ENCODE measurements at regions not wholly inside any gene's neighbourhood (a gene's known extent, or its start where the extent isn't known, plus 50 kb on each side); places are given as distances from the start of the nearest gene placed in this dataset.

DNA sequence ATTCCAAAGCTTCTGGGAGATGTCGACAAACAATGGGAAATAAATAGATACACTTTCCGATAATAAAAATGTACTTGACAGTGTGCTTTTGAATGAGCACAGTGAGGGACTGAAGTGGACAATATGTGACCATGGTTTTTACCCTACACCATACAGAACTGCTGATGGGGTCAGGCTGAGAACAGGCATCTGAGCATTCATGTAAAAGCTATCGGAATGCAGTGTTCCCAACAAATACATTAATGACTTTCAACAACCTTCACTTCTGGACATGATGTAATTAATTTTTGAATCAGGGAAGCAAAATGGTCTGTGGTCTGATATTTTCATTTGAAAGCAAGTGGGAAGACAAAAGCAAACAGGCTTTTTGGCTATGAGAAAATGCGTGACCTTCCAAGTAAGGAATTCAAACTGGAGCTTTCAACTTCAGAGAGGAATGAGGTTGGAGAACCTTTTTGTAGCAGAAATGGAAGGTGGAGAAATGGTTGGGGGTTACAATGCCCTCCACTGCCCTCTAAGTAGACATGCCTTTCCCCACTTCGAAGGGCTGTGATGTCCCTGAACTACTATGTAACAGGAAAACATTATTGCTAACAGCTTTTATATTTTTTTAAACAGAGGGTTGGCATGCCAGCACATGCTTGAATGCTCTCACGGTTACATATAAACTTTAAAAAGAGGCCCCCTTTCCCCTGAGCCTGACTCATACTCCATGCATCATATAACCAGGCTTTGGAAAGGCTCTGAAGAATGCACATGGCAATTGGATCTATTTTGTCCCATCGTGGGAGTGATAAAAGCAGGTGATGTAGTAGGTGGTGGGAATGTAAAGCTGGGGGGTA is 203.5 kb upstream of the CITED2 start:
- intact Hi-C loops (cut with micrococcal nuclease): no loop called here

DNA sequence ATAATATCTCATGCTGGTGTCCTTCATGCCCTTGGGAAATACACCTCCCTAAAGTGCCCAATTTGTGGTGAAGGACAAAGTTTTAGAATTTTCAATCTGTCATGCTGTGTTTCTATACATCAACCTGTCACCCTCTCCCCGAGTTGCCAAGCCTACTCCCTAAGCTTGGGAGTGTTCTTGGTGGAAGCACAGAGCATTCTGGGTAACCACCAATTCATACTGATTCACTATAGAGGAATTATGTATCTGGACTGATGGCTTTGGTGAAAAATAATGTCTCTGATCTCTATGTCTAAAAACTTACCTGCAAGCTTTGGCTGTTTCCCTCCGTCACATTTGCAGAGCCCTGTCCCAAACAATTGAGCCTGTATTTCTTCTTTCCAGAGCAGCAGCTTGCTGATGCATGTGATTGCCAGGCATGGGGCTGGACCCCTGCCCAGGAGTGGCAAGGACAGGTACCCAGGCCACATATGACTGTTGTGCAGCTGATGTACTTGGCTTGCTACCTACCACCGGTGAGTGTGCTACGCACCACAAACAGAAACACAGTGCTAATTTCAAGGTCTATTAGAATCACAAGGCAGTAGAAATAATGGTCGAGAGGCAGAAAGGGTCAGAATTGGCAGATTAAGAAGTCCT is 202.8 kb upstream of the CITED2 start:
- intact Hi-C loops (cut with micrococcal nuclease): no loop called here

DNA sequence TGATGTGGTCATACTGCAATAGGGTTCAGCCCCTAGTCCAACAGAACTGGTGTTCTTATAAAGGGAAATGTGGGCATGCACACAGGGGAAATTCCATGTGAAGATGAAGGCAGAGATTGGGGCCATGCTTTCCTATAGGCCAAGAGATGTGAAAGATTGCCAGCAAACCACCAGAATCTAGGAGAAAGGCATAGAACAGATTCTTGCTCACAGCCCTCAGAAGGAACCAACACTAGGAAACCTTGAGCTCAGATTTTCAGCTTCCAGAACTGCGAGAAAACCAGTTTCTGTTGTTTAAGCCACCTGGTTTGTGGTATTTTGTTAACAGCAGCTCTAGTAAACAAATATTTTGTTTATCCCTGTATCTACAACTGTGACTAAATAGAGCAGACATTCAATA is 197.6 kb upstream of the CITED2 start:
- intact Hi-C loops (cut with micrococcal nuclease): no loop called here

DNA sequence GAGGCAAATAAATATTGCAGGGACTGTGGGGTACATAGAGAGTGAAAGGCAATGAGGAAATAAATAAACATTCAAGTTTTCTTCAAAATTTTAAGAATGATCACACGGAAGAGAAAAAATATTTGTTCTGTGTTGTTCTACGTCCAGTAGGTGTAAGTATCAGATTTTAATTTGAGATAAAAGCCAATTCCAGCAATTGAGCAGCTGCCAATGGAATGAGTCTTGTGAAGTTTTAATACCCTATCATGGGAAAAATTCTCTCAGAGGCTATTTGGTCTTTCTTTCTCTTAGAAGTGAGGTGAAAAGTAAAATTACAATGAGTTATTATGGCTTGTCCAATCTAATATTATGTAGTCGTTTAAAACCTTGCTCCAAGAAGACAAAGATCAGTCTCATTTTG is 195.7 kb upstream of the CITED2 start:
- intact Hi-C loops (cut with micrococcal nuclease): no loop called here

DNA sequence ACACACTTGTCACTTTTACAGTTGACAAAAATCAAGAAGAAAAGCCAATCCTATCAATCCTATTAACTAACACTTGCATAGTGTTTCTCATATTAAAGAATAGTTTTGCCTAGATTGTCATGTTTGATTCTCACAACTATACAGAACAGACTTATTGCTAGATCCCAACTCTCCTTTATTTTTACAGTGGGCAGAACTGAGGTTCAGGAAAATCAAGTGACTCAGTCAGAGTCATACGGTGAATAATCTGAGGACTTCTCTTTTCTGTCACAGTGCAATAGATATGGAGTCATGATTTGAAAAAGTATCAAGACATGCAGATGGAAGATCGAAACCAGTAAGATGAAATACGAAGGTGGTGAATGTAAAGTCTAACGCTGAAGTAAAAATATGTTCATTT is 195.1 kb upstream of the CITED2 start:
- intact Hi-C loops (cut with micrococcal nuclease): no loop called here

DNA sequence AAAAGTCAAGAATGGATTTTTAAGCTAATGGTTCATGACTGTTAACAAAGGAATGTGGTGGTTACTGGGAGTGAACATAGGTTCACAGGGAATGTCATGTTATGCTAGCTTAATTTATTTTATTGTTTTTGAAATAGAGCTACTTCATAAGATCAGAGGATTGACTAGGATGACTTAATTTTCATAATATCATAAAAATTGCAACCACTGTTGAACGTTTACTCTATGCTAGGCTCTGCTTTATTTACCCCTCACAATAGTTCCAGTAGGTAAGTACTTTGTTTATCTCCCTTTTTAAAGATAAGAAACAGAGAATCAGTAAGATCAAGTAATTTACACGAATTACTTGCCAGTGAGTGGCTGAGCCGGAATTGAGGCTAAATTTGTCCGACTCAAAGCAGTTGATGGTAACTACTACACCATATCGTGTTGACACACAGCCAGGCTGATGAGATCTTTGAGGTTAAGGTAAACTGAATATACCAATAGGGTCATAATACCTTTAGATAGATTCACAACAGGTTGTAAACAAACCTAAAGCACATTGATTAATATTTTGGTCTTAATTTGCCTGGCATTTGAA is 194.6 kb upstream of the CITED2 start:
- intact Hi-C loops (cut with micrococcal nuclease): no loop called here

DNA sequence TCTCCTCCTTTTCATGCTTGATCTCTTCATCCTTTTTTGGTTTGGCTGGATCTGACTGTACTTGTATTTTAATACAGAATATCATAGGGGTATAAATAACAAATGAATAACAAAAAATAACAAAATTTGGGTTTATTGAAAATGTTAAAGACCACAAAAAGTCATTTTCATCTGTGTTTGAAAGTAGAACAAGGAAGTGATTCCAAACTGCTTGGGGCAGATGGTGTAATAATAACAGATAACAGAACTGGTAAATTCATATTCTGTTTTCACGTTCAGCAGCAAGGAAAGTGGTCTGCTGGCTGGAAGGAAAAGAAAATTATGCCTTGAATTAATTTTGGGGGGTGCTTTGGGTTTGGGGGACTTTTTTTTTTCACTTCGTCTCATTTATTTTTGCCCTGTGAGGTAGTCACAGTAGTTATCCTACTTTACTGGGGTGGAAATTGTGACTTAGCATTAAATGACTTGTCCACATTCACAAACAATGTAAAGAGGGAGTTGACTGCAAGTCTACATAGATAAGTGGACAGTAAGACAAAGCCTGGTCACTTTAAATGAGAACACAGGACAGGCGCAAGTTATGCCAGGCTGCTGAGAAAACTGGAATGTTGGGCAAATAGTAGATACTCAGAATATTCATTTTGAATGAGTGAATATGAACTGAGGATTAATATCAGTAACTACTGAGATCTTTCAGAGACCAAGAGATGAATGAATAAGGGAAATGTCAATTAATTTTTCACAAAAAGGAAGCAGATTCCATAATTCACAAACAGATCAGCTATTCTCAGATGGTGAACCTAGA is 193.9 kb upstream of the CITED2 start:
- intact Hi-C loops (cut with micrococcal nuclease): no loop called here

DNA sequence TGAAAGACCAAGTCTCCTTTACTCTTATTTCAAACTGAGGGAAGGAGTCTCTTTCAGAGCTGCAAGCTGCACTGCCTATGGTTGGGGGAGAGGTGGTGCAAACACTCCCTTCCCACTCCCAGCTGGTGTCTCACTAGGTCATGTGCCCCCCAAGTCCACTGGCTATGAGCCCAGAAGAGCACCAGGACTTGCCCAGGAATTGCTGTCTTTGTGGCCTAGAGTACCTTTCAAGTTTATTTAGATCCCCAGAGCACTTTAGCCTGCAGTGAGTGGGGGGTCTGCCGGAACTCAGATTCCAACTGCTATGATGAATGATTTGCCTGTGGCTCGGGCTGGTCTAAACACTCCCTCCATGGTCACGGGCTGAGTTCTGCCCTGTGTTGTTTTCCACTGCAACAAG is 192.6 kb upstream of the CITED2 start:
- intact Hi-C loops (cut with micrococcal nuclease): no loop called here

DNA sequence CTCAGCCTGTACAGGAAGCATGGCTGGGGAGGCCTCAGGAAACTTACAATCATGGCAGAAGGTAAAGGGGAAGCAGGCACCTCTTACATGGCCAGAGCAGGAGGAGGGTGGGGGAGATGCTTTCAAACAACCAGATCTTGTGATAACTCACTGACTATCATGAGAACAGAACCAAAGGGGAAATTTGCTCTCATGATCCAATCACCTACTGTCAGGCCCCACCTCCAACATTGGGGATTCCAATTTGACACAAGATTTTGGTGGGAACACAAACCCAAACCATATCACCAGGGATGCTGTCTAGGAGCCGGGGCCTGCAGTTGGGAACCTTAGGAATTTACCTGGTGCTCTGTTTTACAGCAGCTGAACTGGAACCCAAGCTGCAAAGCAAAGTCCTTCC is 191.1 kb upstream of the CITED2 start:
- intact Hi-C loops (cut with micrococcal nuclease): no loop called here

DNA sequence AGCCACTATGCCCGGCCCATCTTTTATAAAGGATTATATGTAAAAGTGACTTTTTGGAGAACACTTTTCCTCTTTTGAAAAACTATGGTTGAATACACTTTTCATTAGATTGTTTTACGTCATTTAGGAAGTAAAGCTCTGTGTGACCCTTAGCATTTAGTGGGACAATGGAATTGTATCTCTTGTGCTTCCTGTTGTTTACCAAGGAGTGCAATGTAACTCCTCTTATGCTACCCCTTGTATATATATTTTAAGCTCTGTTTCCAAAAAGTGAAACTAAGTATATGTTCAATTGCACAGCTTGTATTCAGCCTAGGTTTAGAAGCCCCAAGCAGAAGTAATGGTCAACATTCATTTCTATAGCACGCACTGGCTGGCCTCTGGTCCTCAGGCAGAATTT is 183.1 kb upstream of the CITED2 start:
- intact Hi-C loops (cut with micrococcal nuclease): no loop called here

DNA sequence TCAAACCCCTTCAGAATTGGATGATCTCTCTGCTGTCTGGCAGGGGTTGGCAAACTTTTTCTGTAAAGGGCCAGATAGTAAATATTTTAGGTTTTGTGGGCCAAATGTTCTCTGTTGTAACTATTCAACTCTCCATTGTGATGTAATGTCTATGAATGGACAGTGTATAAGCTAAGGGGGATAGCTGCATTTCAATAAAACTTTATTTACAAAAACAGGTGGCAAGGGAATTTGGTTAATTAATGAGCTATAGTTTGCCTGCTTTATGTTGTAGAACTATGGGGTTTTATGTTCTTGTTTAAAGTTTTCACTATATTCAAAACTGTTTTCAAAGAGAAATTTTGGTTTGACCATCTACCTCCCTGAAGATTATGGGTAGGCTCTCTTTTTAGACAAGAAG is 182.1 kb upstream of the CITED2 start:
- intact Hi-C loops (cut with micrococcal nuclease): no loop called here

DNA sequence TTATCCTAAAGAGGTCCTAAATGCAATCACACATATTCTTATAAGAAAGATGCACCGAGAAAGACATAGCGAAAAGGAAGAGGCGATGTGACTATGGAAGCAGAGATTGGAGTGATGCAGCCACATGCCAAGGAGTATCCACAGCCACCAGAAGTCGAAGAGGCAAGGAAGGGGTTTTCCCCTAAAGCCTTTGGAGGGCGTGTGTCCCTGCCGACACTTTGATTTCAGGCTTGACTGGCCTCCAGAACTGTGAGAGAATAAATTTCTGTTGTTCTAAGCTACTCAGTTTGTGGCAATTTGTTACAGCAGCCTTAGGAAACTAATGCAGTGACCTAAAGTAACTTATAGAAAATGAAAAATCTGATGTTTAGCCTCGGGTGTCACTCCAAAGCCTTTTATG is 179.5 kb upstream of the CITED2 start:
- intact Hi-C loops (cut with micrococcal nuclease): no loop called here

DNA sequence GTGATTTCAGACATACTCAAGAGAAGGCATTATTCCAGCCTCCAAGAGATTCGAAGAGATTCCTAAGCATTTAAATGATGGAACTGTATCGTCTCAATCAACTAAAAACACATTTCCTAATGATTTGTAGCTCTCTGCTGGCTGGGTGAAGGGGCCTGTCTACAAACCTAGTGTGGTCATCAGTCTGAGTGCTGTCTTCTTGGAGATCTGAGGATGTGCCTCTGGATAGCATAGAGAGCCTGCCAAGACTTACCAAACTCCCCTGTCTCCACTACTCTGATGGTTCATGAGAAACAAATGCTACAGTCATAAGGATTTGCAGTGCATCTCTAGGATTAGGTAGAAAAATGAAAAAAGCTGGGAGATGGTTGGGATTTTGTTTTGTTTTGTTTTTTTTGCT is 176.9 kb upstream of the CITED2 start:
- intact Hi-C loops (cut with micrococcal nuclease): no loop called here

DNA sequence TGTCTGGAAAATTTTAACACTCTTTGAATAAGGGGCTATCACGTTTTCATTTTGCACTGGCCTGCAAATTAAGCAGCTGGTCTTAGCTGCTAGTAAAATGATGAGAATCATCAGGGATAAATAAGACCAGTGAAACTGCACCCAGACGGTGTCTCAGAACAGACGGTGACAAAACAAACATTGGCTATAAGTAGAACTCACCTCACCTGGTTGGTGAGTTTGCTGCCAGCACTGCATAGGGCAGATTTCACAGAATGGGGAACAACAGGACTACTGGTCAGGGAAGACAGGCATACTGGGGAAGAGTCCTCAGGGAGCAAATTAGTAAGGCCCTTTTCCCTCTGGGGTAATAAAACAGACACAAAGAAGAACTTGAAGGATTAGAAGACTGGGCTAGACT is 175.9 kb upstream of the CITED2 start:
- intact Hi-C loops (cut with micrococcal nuclease): no loop called here

DNA sequence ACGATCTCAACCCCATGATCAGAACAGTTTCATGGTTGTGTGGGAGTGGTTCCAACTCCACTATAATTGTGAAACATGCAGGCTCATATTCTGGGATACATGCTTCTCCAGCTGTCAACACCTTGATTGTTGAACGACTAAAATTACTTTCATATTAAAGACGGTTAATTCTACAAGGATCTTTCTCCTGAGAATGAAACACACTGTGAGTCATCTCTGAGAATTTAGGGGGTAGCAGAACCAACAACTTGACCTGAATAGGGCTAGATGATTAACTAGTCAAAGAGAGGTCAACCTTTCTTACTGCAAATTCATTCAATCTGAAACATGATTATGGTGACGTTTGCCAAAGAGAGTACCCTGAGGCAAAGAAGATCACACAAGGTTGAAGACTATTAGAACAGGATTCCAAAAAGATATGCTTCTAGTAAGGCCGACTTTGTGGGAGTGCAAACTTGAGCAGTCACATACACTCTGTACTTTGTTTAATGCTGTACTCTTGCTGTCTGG is 175.2 kb upstream of the CITED2 start:
- intact Hi-C loops (cut with micrococcal nuclease): no loop called here

DNA sequence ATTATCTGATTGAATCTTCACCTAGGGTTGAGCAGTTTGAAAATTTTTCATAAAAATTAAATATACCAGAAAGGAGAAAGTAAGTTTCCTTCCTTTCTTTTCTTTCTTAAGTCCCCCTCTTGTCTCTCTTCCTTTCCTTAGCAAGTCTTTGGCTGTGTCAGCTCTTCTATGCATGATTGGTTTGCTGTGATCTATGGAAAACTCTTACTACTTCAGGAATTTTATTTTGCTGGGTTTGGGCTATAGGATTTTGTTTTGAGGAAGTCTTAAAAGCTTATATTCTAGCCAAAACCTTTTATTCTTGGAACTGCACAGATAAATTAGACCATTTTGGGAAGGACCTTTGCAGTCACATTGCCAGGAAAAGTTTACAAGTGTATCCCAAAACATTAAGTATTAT is 173.4 kb upstream of the CITED2 start:
- intact Hi-C loops (cut with micrococcal nuclease): no loop called here

DNA sequence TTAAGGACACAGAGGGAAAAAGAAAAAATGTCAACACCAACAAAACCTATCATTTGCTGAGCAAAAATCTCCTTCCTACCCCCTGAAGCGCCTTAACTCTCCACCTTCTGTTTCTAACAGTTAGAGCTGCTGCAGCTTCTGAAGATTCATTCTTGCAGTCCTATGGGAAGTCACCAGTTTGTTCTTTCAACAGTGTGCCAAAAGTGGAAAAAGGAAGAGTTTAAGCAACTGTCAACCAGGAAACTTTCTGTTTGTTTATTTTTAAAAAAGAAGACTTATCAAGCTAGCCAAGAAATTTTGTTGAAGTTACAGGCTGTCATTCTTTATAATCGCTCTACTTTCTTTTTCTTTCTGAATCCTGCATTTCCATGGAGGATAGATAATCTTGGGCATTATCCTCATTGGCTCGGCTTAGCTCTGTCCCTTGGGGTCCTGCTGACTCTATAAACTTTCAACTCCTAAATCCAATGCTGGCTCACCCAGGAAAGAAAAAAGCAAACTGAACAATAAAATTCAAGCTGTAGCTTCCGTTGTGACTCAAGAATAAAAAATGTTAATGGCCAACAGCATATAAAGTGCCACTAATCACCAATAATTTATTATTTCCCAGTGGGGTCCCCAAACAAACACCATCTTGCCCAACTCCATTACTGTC is 172.8 kb upstream of the CITED2 start:
- intact Hi-C loops (cut with micrococcal nuclease): no loop called here

DNA sequence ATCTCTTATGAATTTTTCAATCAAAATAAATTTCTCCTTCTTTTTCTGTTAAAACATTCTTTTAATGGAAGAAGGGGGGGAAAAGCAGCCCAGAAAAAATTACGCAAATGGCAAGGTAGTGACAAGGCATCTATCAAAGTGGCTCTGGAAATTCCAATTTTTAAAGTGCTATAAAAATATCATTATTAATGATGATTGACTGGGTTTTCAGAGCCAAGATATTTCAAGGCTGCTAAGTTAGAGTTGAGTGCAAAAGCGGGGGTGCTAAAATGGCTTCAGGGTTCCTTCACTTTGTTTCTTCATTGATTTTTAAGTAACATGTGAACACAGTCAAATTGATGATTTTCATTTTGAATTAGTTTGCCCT is 171.6 kb upstream of the CITED2 start:
- intact Hi-C loops (cut with micrococcal nuclease): no loop called here

DNA sequence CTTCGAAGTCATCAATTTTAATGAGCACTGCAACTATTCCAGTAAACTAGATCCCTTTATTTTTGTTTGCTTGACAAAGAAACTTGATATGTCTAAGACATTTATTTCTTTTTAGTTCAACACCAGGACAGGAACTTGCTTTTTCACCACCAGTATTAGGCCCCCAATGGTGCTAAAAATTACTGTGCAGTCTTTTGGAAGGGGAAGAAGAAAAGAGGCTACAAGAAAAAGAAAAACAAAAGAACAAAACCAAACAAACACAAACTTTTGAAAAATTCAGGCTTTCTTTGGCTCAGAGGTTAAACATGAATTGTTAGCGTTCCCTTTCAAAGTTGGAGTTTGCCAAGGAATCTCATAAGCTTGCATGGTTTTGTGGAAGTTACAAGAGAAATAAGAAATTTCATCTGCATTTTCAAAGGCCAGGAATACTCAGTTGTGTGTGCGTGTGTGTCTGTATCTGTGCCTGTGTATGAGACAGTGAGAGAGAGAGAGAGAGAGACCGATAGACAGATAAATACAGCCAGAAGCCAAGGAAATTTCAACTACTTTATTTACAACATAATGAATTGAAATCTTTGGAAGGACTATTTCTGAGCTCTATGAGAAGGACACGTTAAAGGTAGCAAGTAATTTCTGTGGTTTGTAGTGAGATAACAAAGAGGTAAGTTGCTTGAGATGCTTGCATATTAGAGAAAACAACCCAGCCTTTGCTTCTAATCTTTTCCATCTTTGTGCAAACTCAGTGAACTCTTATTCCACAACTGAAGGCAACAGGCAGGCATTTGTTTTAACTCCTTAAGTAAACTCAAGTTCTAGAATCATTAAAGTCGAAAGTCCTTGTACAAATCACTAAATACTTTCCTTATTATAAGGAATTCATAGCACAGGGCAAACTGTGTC is 171.0 kb upstream of the CITED2 start:
- intact Hi-C loops (cut with micrococcal nuclease): no loop called here

DNA sequence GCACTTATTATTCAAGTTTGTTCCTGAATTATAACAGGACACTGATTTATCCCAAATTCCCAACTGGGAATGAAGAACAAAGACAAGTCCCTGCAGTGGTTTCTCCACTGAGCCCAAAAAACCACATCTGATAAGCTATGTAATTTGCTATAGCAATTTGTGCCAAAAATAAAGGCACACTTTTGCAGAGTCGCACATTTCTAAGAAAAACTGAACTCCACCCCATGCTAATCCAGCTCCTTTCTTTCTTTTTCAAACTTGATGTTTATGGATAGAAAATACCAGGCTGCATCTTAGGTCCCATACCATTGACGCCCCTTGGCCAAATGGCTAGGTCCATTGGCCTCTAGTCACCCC is 170.2 kb upstream of the CITED2 start:
- intact Hi-C loops (cut with micrococcal nuclease): no loop called here

Data from T-helper 2 cell treated with Interferon-gamma antibody and Interleukin-4, amounts not matched to agents 100 ng/mL and 5 ng/mL, for 36 hours (primary cell).